ENCODE measurements at regions not wholly inside any gene's neighbourhood (a gene's known extent, or its start where the extent isn't known, plus 50 kb on each side); places are given as distances from the start of the nearest gene placed in this dataset.
A peak's percentile ranks its signal among the peaks of the same experiment; 100 is the strongest.
"Not testable (repeated sequence)": the region's sequence is repeated elsewhere in the genome, so short reads cannot be mapped to it uniquely, and the experiment has no call there.

DNA sequence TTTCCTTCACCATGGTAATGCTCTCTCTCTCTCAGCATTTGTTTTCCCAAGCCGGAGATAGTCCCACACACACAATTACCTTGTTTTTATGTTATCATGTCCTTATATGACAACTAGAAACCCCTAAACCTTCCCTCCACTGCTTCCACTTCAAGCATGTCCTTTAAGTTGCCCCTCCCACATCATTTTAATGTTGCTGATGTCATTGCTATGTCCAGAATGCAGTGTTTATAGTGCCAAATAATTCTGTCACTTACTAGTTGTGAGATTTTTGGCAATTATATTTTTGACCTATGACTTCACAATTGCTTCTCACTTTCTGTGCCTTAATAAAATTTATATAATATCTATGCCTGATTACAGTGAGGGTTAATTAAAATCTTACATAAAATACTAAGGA, 645.9 kb downstream of the XPNPEP1 start:
- DNase-seq (ENCODE audit: low read depth): peak; percentile 39

DNA sequence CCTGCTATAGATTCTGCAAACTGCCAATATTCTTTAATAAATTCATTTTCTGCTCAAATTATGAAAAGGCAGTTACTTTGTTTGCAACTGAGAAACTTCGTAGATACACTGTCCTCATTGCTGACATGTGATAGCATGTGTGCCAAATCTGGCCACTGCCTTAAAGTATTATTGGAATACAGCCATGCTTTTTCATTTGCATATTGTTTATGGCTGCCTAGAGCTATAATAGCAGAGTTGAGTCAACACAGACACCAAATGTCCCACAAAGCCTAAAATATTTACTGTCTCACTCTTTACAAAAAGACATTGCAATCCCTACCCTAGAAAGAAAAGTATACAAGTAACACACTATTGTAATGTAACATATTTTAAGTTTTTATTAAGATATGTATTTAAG, 647.4 kb downstream of the XPNPEP1 start:
- no peak for DNase-seq (ENCODE audit: low read depth)

DNA sequence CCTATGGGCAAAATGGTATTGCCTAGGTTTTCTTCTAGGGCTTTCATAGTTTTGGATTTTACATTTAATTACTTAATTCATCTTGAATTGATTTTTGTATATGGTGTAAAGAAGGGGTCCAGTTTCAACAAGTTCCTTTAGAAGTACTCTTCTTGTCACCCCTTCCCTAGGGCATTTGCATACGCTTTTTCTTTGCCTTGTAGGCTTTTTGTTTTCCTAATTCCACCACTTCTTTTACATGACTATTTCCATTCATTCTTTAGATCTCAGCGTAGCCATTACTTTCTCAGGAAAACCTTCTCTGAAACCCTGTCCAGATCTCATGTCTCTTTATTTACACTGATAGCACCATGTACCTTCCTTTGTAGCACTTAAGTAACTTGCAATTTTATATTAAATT, 648.6 kb downstream of the XPNPEP1 start:
- DNase-seq (ENCODE audit: low read depth): no peak

DNA sequence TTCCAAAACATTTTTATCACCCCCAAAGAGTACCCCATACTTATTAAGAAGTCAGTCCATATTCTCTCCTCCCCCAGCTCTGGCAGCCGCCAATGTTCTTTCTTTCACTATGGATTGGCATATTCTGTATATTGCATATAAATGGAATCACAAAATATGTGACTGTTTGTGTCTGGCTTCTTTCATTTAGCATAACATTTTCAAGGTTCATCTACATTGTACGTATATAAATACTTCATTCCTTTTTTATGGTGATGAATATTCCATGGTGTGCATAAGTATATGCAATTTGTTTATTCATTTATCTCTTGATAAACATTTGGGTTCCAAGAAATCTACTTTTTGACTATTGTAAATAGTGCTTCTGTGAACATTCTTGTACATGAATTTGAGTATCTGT, 653.1 kb downstream of the XPNPEP1 start:
- DNase-seq (ENCODE audit: low read depth): no peak

DNA sequence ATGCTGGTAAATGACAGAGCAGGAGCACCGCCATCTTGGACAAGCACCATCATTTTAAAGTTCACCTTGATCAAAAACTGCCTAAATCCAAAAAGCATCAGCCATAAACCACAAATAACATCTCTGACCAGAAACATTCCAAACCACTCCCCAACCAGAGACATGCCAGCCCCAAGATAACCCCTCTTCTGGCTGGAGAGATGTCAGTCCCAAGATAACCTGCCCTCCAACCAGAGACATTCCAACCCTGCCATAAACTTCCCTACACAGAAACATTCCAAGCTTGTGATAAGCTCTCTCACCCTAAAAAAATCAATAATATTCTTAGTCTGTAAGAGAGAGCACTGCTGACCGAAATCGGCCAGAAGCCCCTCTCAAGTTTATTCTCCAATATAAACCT, 659.3 kb downstream of the XPNPEP1 start:
- DNase-seq (ENCODE audit: low read depth): no peak

DNA sequence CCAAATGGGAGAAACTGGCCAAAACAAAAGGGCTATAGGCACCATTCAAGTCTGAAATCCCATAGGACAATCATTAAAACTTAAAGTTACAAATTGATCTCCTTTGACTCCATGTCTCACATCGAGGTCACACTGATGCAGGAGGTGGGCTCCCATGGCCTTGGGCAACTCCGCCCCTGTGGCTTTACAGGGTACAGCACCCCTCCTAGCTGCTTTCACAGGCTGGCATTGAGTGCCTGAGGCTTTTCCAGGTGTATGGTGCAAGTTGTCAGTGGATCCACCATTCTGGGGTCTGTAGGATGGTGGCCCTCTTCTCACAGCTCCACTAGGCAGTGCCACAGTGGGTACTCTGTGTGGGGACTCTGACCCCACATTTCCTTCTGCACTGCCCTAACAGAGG, 662.1 kb downstream of the XPNPEP1 start:
- no peak for DNase-seq (ENCODE audit: low read depth)

DNA sequence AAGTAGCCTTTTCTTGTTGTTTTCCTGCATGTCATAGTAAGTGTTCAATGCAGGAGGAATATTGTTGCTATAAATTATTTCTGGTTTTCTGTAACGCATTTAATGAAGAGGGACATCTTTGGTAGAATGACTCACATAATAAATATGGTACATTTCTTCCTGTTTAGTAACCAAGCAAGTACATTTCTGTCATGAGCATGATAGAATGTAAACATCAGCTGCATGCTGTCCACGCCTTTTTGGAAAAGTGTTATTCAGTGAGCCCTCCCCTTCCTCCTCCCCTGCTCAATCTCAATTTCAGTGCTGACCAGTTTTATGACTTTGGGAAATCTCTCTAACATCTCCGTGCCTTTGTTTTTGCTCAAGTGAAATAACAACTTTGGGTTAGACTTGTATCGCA, 664.0 kb downstream of the XPNPEP1 start:
- peak; percentile 83 for DNase-seq (ENCODE audit: low read depth)

DNA sequence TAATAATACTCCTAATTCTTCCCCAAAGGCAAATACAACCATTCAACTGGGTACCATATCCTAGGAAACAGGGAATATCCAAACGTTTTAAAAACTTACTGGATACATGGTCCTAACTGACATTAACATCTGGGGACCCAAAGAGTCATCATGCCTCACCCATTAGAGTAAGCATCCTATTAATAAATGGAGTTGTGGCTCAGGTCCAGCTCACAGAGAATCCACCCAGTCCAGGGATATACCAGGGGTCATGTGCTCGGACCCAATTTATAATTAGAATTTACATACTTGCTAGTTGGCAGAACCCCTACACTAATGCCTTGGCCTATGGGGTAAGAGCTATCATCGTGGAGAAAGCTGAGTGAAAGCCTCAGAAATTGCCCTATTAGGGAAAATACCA, 670.0 kb downstream of the XPNPEP1 start:
- no peak for DNase-seq (ENCODE audit: low read depth)

DNA sequence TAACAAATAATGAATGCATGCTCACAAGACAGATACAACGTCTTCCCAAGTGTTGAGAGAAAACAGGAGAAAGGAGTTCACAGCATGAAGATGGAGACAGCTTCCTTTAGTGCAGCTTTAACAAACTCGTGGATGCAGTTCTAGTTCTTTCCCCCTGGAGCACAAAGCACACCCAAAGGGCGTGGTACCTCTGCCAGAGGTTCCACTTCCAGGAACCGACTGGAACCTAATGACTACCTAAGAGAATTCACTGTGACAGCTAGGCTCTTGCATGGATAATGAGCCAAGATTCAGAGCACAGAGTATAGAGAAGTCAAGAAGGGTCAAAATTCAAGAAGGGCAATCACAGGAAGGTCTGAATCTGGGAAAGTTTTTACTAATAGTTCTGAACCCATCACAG, 673.2 kb downstream of the XPNPEP1 start:
- no peak for DNase-seq (ENCODE audit: low read depth)

DNA sequence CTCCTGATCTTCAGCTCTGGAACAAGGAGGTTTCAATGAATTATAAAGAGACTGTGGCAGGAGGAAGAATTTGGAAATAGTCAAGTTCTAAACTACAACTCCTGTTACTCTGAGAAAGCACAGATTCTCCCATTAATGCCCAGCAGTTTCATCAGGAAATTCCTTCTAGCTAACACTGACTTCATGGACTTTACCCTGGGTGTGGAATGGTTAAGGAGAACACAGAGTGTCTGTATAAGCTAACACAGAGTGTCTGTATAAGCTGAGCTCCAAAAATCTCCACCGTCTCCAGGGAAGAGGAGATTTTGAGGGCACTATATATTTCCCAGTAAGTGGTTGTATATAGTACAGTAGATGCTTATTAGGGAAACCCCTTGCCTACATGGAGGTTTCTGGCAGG, 675.5 kb downstream of the XPNPEP1 start:
- DNase-seq (ENCODE audit: low read depth): no peak

DNA sequence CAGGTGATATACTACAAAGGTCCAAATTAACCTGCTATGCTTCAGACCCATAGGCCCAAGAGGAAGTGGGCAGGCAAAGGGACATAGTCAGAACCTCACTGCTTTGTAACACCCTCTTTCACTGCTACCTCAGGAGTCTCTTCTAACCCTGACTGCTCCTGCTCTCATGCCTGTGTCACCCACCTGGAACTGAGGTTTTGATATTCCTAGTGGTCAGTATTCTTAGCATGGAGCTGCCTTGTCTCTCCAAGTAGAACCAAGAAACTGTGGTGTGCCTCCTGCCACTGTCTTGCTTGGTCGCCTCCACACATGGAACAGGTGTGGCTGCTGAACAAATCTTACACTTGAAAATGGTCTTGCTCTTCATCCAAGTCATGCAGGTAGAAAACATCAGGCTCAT, 677.5 kb downstream of the XPNPEP1 start:
- no peak for DNase-seq (ENCODE audit: low read depth)

DNA sequence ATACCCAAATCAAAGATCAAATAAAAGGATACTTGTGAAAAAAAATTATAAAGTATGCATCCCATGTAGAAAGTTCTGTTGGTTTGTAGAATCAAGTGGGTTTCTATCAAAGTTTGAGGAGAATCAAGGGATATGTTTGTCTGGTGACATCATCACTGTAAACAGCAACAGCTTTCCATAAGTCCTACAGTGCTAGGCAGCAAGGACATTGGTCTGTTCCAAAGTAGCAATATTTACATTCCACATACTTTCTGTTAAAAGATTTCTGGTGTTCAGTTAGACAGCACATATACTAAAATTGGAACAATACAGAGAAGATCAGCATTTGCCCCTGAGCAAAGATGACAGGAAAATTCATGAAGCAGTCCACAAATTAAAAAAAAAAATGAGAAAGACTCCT, 683.9 kb downstream of the XPNPEP1 start:
- DNase-seq (ENCODE audit: low read depth): peak; percentile 11

DNA sequence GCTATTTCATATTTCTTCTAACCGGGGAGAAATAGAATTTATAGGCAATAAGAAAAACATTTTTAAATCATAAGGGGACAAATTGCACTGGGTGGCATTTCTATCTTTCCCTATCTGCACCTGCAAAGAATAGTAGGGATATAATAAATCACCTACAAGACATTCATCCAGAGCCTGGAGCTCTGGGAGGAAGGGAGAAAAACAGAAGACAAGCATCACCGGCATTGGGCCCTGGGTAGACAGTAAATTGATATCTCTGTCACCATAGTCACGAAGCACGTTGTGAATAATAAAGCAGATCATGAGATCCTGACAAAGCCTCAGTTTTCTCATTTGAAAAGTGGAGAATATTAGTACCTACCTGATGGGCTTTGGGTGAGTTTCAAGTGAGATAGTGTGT, 685.6 kb downstream of the XPNPEP1 start:
- DNase-seq (ENCODE audit: low read depth): no peak

DNA sequence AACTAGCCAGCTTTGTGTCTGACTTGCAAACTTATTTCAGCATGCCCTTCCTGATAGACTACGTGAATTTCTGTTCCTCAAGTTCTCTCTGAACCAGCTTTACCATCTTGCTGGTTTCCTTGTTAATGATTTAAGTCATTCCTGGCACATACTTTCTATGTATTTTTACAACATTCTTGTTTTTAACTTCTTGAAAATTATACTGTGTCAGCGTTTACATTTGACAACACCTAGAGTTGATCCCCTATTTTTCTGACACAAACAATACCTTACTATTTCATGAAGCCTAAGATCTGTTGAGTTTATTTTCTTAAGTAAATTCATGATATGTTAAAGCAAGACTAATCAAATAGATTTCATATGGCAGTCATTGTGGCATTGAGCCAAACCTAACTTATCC, 686.3 kb downstream of the XPNPEP1 start:
- no peak for DNase-seq (ENCODE audit: low read depth)

DNA sequence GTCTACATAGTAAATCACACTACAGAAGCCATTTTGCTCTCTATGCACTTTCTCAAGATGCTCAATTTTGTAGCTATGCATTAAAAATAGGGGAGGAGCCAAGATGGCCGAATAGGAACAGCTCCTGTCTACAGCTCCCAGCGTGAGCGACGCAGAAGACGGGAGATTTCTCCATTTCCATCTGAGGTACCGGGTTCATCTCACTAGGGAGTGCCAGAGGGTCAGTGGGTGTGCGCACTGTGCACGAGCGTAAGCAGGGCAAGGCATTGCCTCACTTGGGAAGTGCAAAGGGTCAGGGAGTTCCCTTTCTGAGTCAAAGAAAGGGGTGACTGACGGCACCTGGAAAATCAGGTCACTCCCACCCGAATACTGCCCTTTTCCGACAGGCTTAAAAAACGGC, 699.8 kb downstream of the XPNPEP1 start:
- not testable (repeated sequence) for DNase-seq (ENCODE audit: low read depth)

DNA sequence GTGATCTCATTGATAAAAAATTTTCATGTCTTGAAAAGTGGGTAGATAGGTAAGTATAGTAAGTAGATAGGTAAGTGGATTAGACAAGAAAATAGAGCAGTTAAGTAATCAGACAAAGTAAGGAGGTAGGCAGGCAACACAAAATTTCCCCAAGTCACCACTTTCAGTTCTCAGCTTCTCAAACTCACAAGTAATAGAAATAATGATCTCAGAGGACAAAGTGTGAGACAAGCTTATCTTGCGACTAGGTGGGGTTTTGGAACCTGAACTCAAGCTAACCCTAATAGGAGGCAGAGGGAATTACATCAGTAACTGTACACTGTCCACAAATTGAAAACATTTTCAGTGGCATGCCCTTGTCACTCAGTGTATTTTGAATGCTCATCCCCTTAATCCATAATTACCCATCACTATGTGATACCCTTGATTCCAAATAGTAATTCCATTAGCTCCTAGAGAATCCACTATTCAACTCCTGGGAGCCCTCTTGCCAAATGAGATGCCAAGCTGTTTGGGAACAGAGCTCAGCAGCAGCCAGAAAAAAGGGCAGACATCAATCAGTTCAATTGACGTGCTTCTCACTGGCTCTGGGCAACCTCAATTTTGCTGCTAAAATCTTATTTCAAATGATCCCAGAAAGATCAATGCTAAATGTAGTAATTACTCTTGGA, 703.2 kb downstream of the XPNPEP1 start:
- no peak for DNase-seq (ENCODE audit: low read depth)

DNA sequence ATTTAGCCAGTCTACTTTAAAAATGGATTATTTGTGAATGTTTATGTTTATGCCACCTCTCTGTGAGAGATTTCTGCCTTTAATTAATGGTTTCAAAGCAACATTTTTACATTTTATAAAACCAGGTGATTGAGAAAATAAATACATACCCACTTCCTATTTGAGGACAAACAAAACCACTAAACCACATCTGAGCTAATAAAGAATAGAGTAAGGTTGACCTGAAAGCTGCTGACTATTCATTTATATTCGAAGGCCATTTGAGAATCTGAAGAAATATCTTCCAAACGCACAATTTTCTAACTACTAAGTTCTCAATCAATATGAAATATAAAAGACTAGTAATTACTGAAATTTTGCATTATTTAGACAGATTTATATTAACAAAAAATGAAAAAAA, 705.1 kb downstream of the XPNPEP1 start:
- no peak for DNase-seq (ENCODE audit: low read depth)

DNA sequence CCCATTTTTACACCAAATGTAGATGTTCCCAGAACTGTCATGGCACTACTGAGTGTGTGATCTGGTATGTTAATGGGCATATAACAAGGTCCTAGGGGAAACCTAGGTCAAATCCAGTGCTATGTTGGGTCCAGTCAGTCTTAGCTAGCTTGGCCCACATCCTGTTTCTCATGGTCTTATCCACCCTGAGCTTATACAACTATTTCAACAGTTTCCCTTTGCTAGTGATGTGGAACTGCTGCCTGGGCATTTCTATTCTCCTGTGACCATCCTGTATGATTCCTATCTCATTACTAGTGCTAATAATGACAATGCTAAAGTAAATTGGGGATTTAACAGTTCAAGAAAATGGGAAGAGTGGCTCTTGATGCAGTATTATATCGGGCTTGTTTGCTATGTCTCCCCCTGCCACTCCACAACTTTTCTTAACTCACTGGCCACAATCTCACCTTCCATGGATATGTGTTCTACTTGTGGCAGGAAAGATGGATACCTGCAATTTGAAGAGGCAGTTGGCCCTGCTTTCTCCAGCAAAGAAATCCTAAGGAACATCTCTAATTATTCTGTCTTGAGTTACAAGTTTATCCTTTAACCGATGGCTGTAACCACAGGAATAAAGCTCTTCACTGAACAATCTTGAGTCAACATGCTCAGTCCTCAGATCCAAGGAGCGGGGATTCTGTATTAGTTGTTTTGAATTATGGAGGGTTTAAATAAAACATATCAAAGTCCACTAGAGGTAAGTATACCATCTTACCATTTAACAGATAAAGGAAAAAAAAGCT, 707.8 kb downstream of the XPNPEP1 start:
- peak; percentile 6 for DNase-seq (ENCODE audit: low read depth)

DNA sequence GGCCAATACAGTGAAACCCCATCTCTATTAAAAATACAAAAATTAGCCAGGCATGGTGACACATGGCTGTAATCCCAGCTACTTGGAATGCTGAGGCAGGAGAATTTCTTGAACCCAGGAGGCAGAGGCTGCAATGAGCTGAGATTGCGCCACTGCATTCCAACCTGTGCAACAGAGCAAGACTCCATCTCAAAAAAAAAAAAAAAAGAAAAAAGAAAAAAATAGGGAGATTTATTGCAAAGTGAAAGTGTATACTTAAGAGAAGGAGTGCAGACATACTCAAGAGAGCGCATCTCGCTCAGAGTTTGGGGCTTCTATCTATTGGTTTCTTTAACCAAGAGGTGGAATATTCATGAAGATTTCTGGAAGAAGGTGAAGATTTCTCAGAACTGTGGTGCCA, 708.4 kb downstream of the XPNPEP1 start:
- peak; percentile 5 for DNase-seq (ENCODE audit: low read depth)

DNA sequence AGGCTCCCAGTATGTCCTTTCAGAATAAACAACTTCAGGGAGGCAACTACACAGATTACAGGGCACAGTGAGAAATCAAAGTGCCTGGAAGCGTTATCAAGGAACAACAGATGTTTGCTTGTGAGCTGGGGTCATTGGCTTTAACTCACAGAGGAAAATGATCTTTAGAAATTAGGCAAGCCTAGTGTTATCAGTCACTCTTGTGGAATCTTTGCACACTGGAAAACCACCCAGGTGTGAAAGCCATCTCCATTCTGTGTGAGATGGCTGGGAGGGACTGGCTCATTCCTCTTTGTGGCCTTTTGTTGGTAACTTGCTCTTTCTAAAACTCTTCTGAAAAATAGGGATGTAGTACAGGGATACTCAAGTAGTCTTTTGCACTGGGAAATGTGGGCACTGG, 716.0 kb downstream of the XPNPEP1 start:
- no peak for DNase-seq (ENCODE audit: low read depth)

DNA sequence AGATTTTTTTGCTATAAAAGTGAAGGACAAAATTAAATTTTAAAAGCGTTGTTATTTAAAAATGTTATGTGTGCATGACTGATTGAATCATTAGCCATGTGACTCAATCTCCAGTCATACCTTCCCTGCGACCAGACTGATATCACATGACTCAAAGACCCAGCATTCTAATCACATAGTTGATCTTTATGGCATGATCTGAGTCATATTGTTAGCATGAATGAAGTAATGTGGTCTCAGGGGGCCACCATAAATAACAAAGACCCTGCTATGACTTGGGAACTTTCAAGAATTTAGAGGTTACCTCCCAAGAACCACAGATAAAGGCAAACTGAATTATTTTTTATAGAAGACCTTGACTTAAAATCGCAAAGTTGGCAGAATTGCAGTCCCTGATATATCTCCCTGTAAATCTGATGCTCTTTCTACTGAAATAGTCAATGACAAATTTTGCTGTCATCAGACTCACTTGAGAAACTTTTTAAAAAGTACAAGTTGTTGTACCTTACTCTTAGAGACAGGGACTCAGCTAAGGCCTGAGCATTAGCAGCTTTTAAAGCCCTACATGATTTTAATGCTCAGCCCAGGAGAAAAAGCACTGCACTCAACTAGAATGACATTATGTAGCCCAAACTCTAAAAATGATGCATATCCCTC, 717.3 kb downstream of the XPNPEP1 start:
- DNase-seq (ENCODE audit: low read depth): peak; percentile 81

DNA sequence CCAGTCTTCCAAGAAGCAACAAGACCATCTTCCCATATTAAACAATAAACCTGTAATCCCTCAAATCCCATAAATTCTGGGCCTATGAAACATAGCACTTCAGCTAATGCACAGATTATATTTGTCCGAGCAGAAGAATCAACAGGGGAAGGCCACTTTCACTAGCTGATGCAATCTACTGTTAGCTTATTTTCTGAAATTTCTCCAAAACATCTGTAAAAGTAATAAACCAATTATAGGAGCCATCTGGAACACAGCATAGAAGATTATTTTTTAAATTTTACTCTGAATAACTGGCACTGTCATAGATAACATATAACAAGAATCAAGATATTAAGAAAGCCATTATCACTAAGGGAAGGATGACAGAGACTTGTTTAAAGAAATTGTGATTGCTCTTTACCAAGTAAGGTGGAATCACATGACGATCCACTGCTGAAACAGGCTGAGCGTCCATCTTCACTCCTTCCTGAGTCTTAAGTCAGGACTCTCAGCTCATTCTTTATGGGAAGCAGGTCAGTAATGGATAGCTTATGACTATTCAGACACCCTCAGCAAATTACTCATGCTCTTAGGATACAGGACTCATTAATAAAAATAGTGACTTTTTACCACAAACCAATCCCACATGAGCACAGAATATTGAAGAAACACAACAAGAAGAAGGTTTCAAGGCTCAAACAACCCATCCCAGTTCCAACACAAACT, 719.5 kb downstream of the XPNPEP1 start:
- no peak for DNase-seq (ENCODE audit: low read depth)

DNA sequence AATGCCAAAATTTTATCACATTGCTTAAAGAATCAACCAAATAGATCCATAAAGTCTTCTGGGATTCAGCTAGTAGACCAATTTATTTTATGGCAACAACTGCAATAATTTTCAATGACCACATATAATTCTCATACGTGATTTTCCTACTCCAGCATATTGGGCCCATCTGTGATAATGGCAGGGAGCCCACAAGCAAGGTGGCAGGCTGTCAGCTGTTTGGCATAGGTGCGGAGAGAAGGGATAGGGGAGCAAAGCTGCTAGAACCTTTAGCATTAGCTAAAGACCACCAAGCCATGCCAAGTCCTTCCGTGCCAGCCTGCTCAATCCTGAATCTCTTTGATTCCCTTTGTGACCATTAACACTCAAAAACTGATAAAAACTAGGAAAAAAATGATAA, 721.2 kb downstream of the XPNPEP1 start:
- DNase-seq (ENCODE audit: low read depth): no peak
